NB4 (cell line): ENCODE measurements at regions not wholly inside any gene's neighbourhood (a gene's known extent, or its start where the extent isn't known, plus 50 kb on each side); places are given as distances from the start of the nearest gene placed in this dataset.

Experiments used
- CTCF ChIP-seq: IDR thresholded peaks from one replicate; pipeline ENCODE4 v1.5.1; 2012; ENCODE audit warnings: low read depth, low read length
- MAX ChIP-seq: IDR thresholded peaks from 2 replicates; pipeline ENCODE4 v1.6.1; 2011; ENCODE audit warnings: low read depth, low read length
- POLR2A ChIP-seq: IDR thresholded peaks from 2 replicates; pipeline ENCODE4 v1.6.1; 2011; ENCODE audit warnings: mild to moderate bottlenecking; ENCODE audit not compliant: insufficient read length; ENCODE audit errors: extremely low read depth

- TF ChIP-seq CTCF: no peak
- no peak for TF ChIP-seq POLR2A
- TF ChIP-seq MAX: no peak
Observed at GRCh38 chr6:47366335-47366890, 56.7 kb upstream of the TNFRSF21 start.
